Neural cell (in vitro differentiated cells): ENCODE measurements at regions not wholly inside any gene's neighbourhood (a gene's known extent, or its start where the extent isn't known, plus 50 kb on each side); places are given as distances from the start of the nearest gene placed in this dataset.

ENCODE experiments used
- H2AFZ ChIP-seq: fragments of 200-600, 300-800 bp; sonication (generic), shearing (Covaris generic); 2 replicates; pipeline ENCODE4 v1.6.0; 2014; ENCODE audit warnings: low read depth, mild to moderate bottlenecking, antibody characterized with exemption, low read length, moderate library complexity
- H3F3A ChIP-seq: fragments of 200-600 bp; shearing (Covaris generic); 2 replicates; pipeline ENCODE4 v1.6.1; 2016; ENCODE audit warnings: mild to moderate bottlenecking, moderate library complexity, mixed read lengths, antibody characterized with exemption, low read length; ENCODE audit not compliant: insufficient read depth, poor library complexity, severe bottlenecking
- H3K27ac ChIP-seq: fragments of 200-600, 300-800 bp; sonication (generic), shearing (Covaris generic); 2 replicates; pipeline ENCODE4 v1.5.1; 2014; ENCODE audit warnings: mild to moderate bottlenecking, low read length, moderate library complexity
- H3K27me3 ChIP-seq: fragments of 300-800, 200-600 bp; sonication (generic), shearing (Covaris generic); 2 replicates; pipeline ENCODE4 v1.6.0; 2014; ENCODE audit warnings: mild to moderate bottlenecking, low read depth, low read length, moderate library complexity; ENCODE audit not compliant: insufficient read depth
- H3K36me3 ChIP-seq: fragments of 300-800, 200-600 bp; sonication (generic), shearing (Covaris generic); 2 replicates; pipeline ENCODE4 v1.5.1; 2014; ENCODE audit warnings: mild to moderate bottlenecking, antibody characterized with exemption, low read length, moderate library complexity; ENCODE audit not compliant: insufficient read depth
- H3K4me2 ChIP-seq: fragments of 300-800, 200-600 bp; sonication (generic), shearing (Covaris generic); 2 replicates; pipeline ENCODE4 v1.6.0; 2014; ENCODE audit warnings: mild to moderate bottlenecking, low read length
- H3K4me3 ChIP-seq: fragments of 300-800, 200-600 bp; sonication (generic), shearing (Covaris generic); 2 replicates; pipeline ENCODE4 v1.5.1; 2014; ENCODE audit warnings: mild to moderate bottlenecking, low read length, moderate library complexity
- H3K79me2 ChIP-seq: fragments of 200-600 bp; shearing (Covaris generic); replicated peaks from 2 replicates; pipeline ENCODE4 v1.6.0; 2014; ENCODE audit warnings: mild to moderate bottlenecking, low read length, moderate library complexity; ENCODE audit not compliant: insufficient read depth
- H3K9ac ChIP-seq: fragments of 300-800, 200-600 bp; sonication (generic), shearing (Covaris generic); 2 replicates; pipeline ENCODE4 v1.6.1; 2016; ENCODE audit warnings: mild to moderate bottlenecking, low read length, mixed read lengths
- H3K9me2 ChIP-seq: fragments of 200-600 bp; shearing (Covaris generic); 2 replicates; pipeline ENCODE4 v1.6.1; 2016; ENCODE audit warnings: mild to moderate bottlenecking, low read length, mixed read lengths; ENCODE audit not compliant: insufficient read depth
- H3K9me3 ChIP-seq: fragments of 200-600, 300-800 bp; sonication (generic), shearing (Covaris generic); 2 replicates; pipeline ENCODE4 v1.6.1; 2016; ENCODE audit warnings: mild to moderate bottlenecking, mixed run types, low read length, moderate library complexity, mixed read lengths
- H4K20me1 ChIP-seq: fragments of 200-600 bp; shearing (Covaris generic); 2 replicates; pipeline ENCODE4 v1.6.1; 2016; ENCODE audit warnings: mild to moderate bottlenecking, mixed run types; ENCODE audit not compliant: insufficient read depth
- EP300 ChIP-seq: fragments of 450-650 bp; conservative IDR thresholded peaks from 2 replicates; pipeline ENCODE4 v1.6.1; 2014; ENCODE audit warnings: antibody characterized with exemption, mild to moderate bottlenecking, moderate library complexity; ENCODE audit not compliant: poor library complexity, severe bottlenecking
- EZH2 ChIP-seq: fragments of 200-600, 300-800 bp; shearing (Covaris generic), sonication (generic); IDR thresholded peaks from 2 replicates; pipeline ENCODE4 v1.6.1; 2014; ENCODE audit warnings: antibody characterized with exemption, low read length, borderline replicate concordance, mild to moderate bottlenecking; ENCODE audit not compliant: insufficient read depth, poor library complexity, severe bottlenecking
- MXI1 ChIP-seq: fragments of 450-650 bp; conservative IDR thresholded peaks from 2 replicates; pipeline ENCODE4 v1.6.1; 2014; ENCODE audit warnings: antibody characterized with exemption, mild to moderate bottlenecking; ENCODE audit not compliant: poor library complexity, severe bottlenecking
- POLR2AphosphoS5 ChIP-seq: IDR thresholded peaks from 2 replicates; pipeline ENCODE4 v1.6.1; 2012
- RAD21 ChIP-seq: fragments of 450-650 bp; conservative IDR thresholded peaks from 2 replicates; pipeline ENCODE4 v1.6.1; 2014; ENCODE audit warnings: antibody characterized with exemption, mild to moderate bottlenecking, moderate library complexity
- SMC3 ChIP-seq: fragments of 450-650 bp; conservative IDR thresholded peaks from 2 replicates; pipeline ENCODE4 v1.6.1; 2014; ENCODE audit warnings: antibody characterized with exemption, mild to moderate bottlenecking, moderate library complexity; ENCODE audit not compliant: poor library complexity
- TAF1 ChIP-seq: IDR thresholded peaks from 2 replicates; pipeline ENCODE4 v1.6.1; 2012; ENCODE audit warnings: low read depth
- TF ChIP-seq, protein P1 (sequence below): IDR thresholded peaks from 2 replicates; pipeline ENCODE4 v1.6.1; 2012; ENCODE audit warnings: borderline replicate concordance
- TF ChIP-seq, protein P2 (sequence below): fragments of 450-650 bp; IDR thresholded peaks from 2 replicates; pipeline ENCODE4 v1.5.1; 2014; ENCODE audit warnings: antibody characterized with exemption, mild to moderate bottlenecking, moderate library complexity; ENCODE audit not compliant: poor library complexity, severe bottlenecking

DNA sequence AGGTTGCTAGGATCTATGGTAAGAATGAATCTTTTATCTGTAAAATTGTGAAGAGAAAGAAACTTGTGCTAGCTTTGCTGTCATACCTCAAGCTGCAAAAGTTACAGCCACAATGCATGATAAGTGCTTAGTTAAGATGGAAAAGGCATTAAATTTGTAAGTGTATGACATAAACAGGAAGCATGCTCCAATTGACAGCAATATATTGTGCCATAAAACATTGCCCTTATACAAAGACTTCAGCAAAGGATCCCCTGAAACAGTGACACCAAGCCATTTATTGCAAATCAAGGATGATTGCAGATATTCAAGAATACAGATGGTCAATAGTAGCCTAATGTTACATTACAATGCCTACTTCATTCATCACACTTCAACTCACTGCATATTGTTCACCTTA lies 283.1 kb downstream of the CPS1 start:
- Histone ChIP-seq H3K27me3 (no peaks in the 10 kb centered on the region), H3K9ac (no peak overlapping the region), H2AFZ (no peak overlapping the region), H3K27ac (no peak overlapping the region), H3K79me2 (no peaks in the 10 kb centered on the region), H3K9me3 (no peaks in the 10 kb centered on the region), H3F3A (no peaks in the 10 kb centered on the region), H3K9me2 (no peaks in the 10 kb centered on the region), H3K36me3 (no peaks in the 10 kb centered on the region), H4K20me1 (no peaks in the 10 kb centered on the region), H3K4me2 (no peak overlapping the region), H3K4me3 (no peak overlapping the region)
- TF ChIP-seq, protein P1, sequence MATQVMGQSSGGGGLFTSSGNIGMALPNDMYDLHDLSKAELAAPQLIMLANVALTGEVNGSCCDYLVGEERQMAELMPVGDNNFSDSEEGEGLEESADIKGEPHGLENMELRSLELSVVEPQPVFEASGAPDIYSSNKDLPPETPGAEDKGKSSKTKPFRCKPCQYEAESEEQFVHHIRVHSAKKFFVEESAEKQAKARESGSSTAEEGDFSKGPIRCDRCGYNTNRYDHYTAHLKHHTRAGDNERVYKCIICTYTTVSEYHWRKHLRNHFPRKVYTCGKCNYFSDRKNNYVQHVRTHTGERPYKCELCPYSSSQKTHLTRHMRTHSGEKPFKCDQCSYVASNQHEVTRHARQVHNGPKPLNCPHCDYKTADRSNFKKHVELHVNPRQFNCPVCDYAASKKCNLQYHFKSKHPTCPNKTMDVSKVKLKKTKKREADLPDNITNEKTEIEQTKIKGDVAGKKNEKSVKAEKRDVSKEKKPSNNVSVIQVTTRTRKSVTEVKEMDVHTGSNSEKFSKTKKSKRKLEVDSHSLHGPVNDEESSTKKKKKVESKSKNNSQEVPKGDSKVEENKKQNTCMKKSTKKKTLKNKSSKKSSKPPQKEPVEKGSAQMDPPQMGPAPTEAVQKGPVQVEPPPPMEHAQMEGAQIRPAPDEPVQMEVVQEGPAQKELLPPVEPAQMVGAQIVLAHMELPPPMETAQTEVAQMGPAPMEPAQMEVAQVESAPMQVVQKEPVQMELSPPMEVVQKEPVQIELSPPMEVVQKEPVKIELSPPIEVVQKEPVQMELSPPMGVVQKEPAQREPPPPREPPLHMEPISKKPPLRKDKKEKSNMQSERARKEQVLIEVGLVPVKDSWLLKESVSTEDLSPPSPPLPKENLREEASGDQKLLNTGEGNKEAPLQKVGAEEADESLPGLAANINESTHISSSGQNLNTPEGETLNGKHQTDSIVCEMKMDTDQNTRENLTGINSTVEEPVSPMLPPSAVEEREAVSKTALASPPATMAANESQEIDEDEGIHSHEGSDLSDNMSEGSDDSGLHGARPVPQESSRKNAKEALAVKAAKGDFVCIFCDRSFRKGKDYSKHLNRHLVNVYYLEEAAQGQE: no peak
- no peak for TF ChIP-seq EZH2
- TF ChIP-seq, protein P2, sequence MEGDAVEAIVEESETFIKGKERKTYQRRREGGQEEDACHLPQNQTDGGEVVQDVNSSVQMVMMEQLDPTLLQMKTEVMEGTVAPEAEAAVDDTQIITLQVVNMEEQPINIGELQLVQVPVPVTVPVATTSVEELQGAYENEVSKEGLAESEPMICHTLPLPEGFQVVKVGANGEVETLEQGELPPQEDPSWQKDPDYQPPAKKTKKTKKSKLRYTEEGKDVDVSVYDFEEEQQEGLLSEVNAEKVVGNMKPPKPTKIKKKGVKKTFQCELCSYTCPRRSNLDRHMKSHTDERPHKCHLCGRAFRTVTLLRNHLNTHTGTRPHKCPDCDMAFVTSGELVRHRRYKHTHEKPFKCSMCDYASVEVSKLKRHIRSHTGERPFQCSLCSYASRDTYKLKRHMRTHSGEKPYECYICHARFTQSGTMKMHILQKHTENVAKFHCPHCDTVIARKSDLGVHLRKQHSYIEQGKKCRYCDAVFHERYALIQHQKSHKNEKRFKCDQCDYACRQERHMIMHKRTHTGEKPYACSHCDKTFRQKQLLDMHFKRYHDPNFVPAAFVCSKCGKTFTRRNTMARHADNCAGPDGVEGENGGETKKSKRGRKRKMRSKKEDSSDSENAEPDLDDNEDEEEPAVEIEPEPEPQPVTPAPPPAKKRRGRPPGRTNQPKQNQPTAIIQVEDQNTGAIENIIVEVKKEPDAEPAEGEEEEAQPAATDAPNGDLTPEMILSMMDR: no peak
- no peak for TF ChIP-seq RAD21
- no peak for TF ChIP-seq MXI1
- no peak for TF ChIP-seq EP300
- TF ChIP-seq TAF1: no peak

DNA sequence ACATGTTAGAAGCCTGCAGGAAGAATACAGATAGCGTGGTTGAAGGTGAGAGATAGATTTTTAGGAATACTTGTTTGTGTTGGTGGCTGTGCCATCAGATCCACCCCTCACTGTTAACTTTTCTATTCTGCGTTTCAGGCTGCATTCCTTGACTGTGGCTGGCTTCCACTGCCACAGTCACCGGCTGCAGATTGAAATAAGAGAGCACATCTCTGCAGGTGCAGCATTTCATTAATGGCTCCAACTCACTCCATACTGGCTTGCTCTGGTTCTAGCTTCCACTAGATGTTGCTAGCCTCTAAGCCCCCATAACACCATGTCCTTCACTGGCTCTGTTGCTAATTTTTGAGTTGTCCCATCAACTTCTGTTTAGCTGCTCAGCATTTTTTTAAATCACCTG lies 286.5 kb downstream of the CPS1 start:
- Histone ChIP-seq H2AFZ (no peak overlapping the region), H3K4me3 (no peak overlapping the region), H3F3A (no peaks in the 10 kb centered on the region), H3K36me3 (no peaks in the 10 kb centered on the region), H4K20me1 (no peaks in the 10 kb centered on the region), H3K27ac (no peak overlapping the region), H3K4me2 (no peak overlapping the region), H3K9me2 (no peaks in the 10 kb centered on the region), H3K9me3 (no peaks in the 10 kb centered on the region), H3K79me2 (no peaks in the 10 kb centered on the region), H3K27me3 (no peaks in the 10 kb centered on the region), H3K9ac (no peak overlapping the region)
- TF ChIP-seq, protein P2: no peak
- no peak for TF ChIP-seq POLR2AphosphoS5
- no peak for TF ChIP-seq EZH2
- TF ChIP-seq RAD21: no peak
- TF ChIP-seq, protein P1: no peak
- no peak for TF ChIP-seq TAF1
- no peak for TF ChIP-seq SMC3
- no peak for TF ChIP-seq MXI1
- no peak for TF ChIP-seq EP300
